Esophagus muscularis mucosa (tissue), 4 donors: ENCODE measurements at regions not wholly inside any gene's neighbourhood (a gene's known extent, or its start where the extent isn't known, plus 50 kb on each side); places are given as distances from the start of the nearest gene placed in this dataset.

Experiments
- DNase-seq: peaks from one replicate; pipeline ENCODE4 v3.0.0-alpha.2; 2017; ENCODE audit errors: extremely low spot score
- H3K27ac ChIP-seq, 4 donors: fragments of 200-600 bp; sonication (generic); replicated peaks in 1 of 4; 1 replicate in 3 of 4; 2 replicates in 1 of 4; pipeline ENCODE4 v1.5.1; 2016 to 2019; ENCODE audit warnings: mild to moderate bottlenecking in 1 of 4
- H3K27me3 ChIP-seq, 4 donors: fragments of 200-600 bp; sonication (generic); one replicate each; pipeline versions ENCODE4 v1.5.1 to v1.6.0; 2016 to 2019
- H3K36me3 ChIP-seq, 4 donors: fragments of 200-600 bp; sonication (generic); one replicate each; pipeline ENCODE4 v1.5.1; 2016 to 2019
- H3K4me1 ChIP-seq, 4 donors: fragments of 200-600 bp; sonication (generic); one replicate each; pipeline ENCODE4 v1.5.1; 2016 to 2019
- H3K4me3 ChIP-seq, 4 donors: fragments of 200-600 bp; sonication (generic); 1 replicate in 2 of 4; 2 replicates in 2 of 4; pipeline ENCODE4 v1.5.1; 2016 to 2019; ENCODE audit warnings: mild to moderate bottlenecking in 4 of 4, moderate library complexity in 1 of 4
- H3K9me3 ChIP-seq, 4 donors: fragments of 200-600 bp; sonication (generic); 1 replicate in 3 of 4; 2 replicates in 1 of 4; pipeline ENCODE4 v1.5.1; 2016 to 2019
- EP300 ChIP-seq: sonication (generic); formaldehyde crosslinking; IDR thresholded peaks from one replicate; pipeline ENCODE4 v1.6.1; 2017; ENCODE audit warnings: antibody characterized with exemption
- POLR2A ChIP-seq: fragments of 450-650 bp; IDR thresholded peaks from one replicate; pipeline ENCODE4 v1.6.1; 2017; ENCODE audit warnings: antibody characterized with exemption, moderate library complexity, mild to moderate bottlenecking, low read depth
- POLR2AphosphoS5 ChIP-seq, 2 donors: sonication (generic); formaldehyde crosslinking; IDR thresholded peaks; one replicate each; pipeline ENCODE4 v1.6.1; 2017; ENCODE audit warnings: antibody characterized with exemption in 2 of 2
- WGBS: methylation state at CpG from one replicate; pipeline ENCODE4 v1.1.5; 2018; 5-methylcytosine and 5-hydroxymethylcytosine counted together
- intact Hi-C: fragments of 100-400 bp; cut with DNase I; formaldehyde crosslinking; loops from one replicate; pipeline ENCODE4 v1.15.1; 2023
- TF ChIP-seq, protein P1 (sequence below), 3 experiments: fragments of 200-600 bp in 2 of 3; fragments of 450-650 bp in 1 of 3; sonication (generic) in 2 of 3; IDR thresholded peaks; one replicate each; pipeline ENCODE4 v1.5.1; 2017 to 2019; ENCODE audit warnings: antibody characterized with exemption in 3 of 3, mild to moderate bottlenecking in 2 of 3, moderate library complexity in 1 of 3

DNA sequence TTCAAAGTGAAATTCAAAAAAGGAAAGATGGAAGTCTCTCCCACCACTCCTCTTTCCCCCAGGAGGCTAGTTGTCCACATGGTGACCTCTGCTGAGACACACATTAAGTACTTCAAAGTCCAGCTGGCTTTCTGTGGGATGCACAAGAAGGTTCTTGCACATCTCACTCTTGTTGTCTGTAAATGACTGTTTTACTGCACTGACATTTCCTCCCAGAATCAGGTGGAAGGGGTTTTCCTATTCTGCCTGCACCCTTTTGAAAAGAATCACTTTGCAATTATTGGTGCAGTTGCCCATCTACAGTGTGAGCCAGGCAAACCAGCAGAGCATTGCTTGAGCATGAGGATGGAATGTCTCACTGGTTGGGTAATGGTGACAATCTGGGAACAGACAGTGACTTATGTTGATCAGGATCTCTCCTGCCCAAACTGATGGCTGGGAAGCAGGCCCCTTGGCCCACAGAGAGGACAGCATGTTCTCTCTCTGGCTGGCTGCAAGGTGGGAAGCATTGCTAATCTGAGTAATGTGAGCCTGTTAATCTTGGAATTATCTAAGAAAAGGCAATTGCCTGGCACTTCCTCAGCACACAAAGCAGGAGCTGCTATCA is 347.7 kb upstream of the SATB1 start:
- intact Hi-C loops = no loop called here
- DNase-seq = no peak
- Histone ChIP-seq H3K9me3 (no peaks in the 10 kb centered on the region), H3K4me3 (no peak overlapping the region), H3K27ac (no peak overlapping the region), H3K4me1 (no peaks in the 10 kb centered on the region), H3K27me3 (no peaks in the 10 kb centered on the region), H3K36me3 (no peaks in the 10 kb centered on the region)
- TF ChIP-seq POLR2A (no peak), EP300 (no peak), POLR2AphosphoS5 (IDR thresholded peaks at IDR 0.05) (no peak)
- TF ChIP-seq, protein P1, sequence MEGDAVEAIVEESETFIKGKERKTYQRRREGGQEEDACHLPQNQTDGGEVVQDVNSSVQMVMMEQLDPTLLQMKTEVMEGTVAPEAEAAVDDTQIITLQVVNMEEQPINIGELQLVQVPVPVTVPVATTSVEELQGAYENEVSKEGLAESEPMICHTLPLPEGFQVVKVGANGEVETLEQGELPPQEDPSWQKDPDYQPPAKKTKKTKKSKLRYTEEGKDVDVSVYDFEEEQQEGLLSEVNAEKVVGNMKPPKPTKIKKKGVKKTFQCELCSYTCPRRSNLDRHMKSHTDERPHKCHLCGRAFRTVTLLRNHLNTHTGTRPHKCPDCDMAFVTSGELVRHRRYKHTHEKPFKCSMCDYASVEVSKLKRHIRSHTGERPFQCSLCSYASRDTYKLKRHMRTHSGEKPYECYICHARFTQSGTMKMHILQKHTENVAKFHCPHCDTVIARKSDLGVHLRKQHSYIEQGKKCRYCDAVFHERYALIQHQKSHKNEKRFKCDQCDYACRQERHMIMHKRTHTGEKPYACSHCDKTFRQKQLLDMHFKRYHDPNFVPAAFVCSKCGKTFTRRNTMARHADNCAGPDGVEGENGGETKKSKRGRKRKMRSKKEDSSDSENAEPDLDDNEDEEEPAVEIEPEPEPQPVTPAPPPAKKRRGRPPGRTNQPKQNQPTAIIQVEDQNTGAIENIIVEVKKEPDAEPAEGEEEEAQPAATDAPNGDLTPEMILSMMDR (IDR thresholded peaks at IDR 0.05) = no peak

DNA sequence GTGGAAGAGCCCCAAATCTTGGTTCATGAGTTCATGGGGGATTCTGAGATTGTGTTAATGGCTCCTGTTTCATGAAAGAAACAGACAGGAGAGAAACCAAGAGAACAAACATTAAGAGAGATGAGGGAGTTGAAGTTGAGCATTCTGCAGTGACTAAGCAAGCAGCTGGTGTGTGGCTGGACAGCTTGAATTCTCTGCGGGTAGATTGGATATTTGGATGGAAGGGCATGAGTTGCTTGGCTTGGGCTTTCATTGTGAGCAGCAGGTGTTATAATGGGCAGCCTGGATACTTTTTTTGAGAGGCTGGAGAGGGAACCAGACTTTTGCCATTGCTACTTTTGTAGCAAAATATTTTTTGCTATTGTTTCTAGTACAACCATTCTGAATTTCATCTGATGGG is 346.8 kb upstream of the SATB1 start:
- 93% methylated on average over 1 of the region's 1 CpG for WGBS
- DNase-seq = no peak
- no peak overlapping the region for H3K27ac ChIP-seq
- H3K36me3 ChIP-seq = no peaks in the 10 kb centered on the region
- H3K4me1 ChIP-seq = no peaks in the 10 kb centered on the region
- TF ChIP-seq EP300 (no peak), POLR2A (no peak), POLR2AphosphoS5 (IDR thresholded peaks at IDR 0.05) (no peak)
- H3K27me3 ChIP-seq = no peaks in the 10 kb centered on the region
- intact Hi-C loops = no loop called here
- H3K9me3 ChIP-seq = no peaks in the 10 kb centered on the region
- no peak overlapping the region for H3K4me3 ChIP-seq

DNA sequence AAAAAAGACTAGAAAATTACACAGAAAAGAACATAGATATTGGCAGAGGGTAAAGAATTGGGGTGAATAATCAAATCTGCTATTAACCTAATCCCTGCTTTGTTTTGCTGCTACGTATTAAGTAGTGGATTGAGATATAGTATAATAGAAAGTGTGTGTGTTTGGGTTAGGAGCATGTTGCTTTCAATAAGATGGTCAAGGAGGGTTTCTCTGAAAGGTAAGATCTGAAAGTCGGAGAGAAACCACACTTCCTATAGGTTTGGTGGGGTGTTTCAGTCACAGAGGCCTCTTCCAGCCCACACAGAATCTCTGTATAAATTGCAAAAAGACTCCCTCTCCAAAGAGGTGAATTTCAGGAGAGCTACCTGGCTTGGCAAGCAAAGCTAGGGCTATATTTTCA is 345.7 kb upstream of the SATB1 start:
- intact Hi-C loops = no loop called here
- Histone ChIP-seq H3K36me3 (no peaks in the 10 kb centered on the region), H3K4me3 (no peak overlapping the region), H3K27ac (no peak overlapping the region), H3K4me1 (no peaks in the 10 kb centered on the region), H3K9me3 (no peaks in the 10 kb centered on the region), H3K27me3 (no peaks in the 10 kb centered on the region)
- DNase-seq = no peak
- 84% methylated on average over 2 of the region's 2 CpGs for WGBS
- TF ChIP-seq, protein P1 (IDR thresholded peaks at IDR 0.05) = no peak
- no peak for TF ChIP-seq EP300
- TF ChIP-seq POLR2A = no peak

DNA sequence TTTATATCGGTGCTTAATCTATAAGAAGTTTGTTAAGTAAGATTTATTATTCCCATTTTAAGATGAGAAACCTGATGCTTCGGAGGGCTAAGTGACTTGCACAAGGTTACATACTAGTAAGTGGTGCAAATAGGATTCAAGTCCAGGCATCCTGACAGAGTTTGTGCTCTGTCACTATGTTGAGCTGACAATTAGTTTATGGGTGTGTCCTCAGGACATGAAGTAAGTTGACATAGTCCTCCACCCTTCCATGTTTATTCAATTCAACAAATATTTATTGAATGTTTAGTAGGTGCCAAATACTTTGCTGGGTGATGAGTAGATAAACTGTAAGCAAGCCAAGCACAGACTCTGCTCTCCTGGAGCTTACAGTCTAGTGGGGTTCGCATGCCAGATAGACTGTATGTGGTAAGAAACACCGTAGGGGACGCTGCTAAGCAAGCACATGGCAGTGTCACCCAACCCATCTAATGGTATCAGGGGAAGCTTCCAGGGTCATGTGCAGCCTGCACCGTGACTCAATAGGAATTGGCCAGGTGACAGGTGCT is 342.7 kb upstream of the SATB1 start:
- intact Hi-C loops = no loop called here
- 86% methylated on average over 6 of the region's 6 CpGs for WGBS

DNA sequence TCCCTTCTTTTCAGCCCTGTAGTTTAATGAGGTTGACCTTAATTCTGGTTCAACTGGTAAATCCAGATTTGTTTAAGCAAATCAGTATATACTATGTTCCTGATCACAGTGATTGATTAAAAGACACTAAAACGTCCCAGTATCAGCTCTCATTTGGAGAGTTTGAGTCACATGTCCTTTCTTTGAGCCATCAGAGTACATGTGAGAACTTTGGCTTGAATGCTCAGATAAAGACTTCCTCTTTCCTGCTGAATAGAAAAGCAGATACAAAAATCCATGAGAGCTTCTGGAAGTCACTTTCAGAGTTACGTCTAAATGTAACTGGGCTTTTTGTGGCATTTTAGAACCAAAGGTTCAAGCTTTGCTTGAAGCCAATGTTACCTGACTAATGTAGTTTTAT is 341.8 kb upstream of the SATB1 start:
- Histone ChIP-seq H3K4me1 (no peaks in the 10 kb centered on the region), H3K27me3 (no peaks in the 10 kb centered on the region), H3K4me3 (no peak overlapping the region), H3K9me3 (no peaks in the 10 kb centered on the region), H3K27ac (no peak overlapping the region), H3K36me3 (no peaks in the 10 kb centered on the region)
- no peak for TF ChIP-seq POLR2AphosphoS5 (IDR thresholded peaks at IDR 0.05)
- no peak for TF ChIP-seq POLR2A
- TF ChIP-seq, protein P1 (IDR thresholded peaks at IDR 0.05) = no peak
- TF ChIP-seq EP300 = no peak
- no peak for DNase-seq
- intact Hi-C loops = no loop called here
- WGBS = 53% methylated on average over 2 of the region's 2 CpGs

More for the DNA sequence above, 342.7 kb upstream of the SATB1 start:
- TF ChIP-seq POLR2A = no peak
- TF ChIP-seq POLR2AphosphoS5 (IDR thresholded peaks at IDR 0.05) = no peak
- TF ChIP-seq, protein P1 (IDR thresholded peaks at IDR 0.05) = no peak
- TF ChIP-seq EP300 = no peak
- H3K36me3 ChIP-seq = no peaks in the 10 kb centered on the region
- DNase-seq = no peak
- H3K27me3 ChIP-seq = no peaks in the 10 kb centered on the region
- H3K9me3 ChIP-seq = no peaks in the 10 kb centered on the region
- H3K4me1 ChIP-seq = no peaks in the 10 kb centered on the region
- H3K4me3 ChIP-seq = no peak overlapping the region
- H3K27ac ChIP-seq = no peak overlapping the region
